AG04450 (cell line): ENCODE measurements at regions not wholly inside any gene's neighbourhood (a gene's known extent, or its start where the extent isn't known, plus 50 kb on each side); places are given as distances from the start of the nearest gene placed in this dataset.

ENCODE experiments used
- CTCF ChIA-PET: fragments of 300-600, 350-600 bp; formaldehyde crosslinking; extraction: SDS; loops from one replicate; lab custom pipeline; 2022; ENCODE audit warnings: antibody characterized with exemption, inconsistent platforms; lab: Charles Lee
- POLR2A ChIA-PET: fragments of 350-600 bp; formaldehyde crosslinking; extraction: SDS; loops from one replicate; lab custom pipeline; 2021; ENCODE audit warnings: antibody characterized with exemption, inconsistent platforms; lab: Yijun Ruan, JAX
- DNase-seq: peaks from one replicate; pipeline ENCODE4 v3.0.0-alpha.2; 2011; ENCODE audit warnings: low read depth, low spot score
- H3K27ac ChIP-seq: one replicate; pipeline ENCODE4 v1.5.1; 2012; ENCODE audit warnings: low read depth, low read length, control low read depth
- H3K27me3 ChIP-seq: one replicate; pipeline ENCODE4 v1.6.0; 2012; ENCODE audit warnings: low read length; ENCODE audit not compliant: control insufficient read depth, insufficient read depth
- H3K4me3 ChIP-seq: 2 replicates; pipeline ENCODE4 v1.5.1; 2011; ENCODE audit warnings: mild to moderate bottlenecking, low read depth, low read length, control low read depth
- H3K9me3 ChIP-seq: 2 replicates; pipeline ENCODE4 v1.5.1; 2012; ENCODE audit warnings: low read length; ENCODE audit not compliant: control insufficient read depth, insufficient read depth
- CTCF ChIP-seq: IDR thresholded peaks from 2 replicates; pipeline ENCODE4 v1.5.1; 2011; ENCODE audit warnings: low read depth, low read length, control low read depth, inconsistent platforms

GRCh38 chr2:217162533-217162932 is 302.7 kb upstream of the TNP1 start:
- no peak for TF ChIP-seq CTCF
- Histone ChIP-seq H3K4me3 (no peak overlapping the region), H3K27ac (peak overlapping the region; percentile 63), H3K9me3 (no peaks in the 10 kb centered on the region; the same call in 1 of the 2 replicates), H3K27me3 (no peaks in the 10 kb centered on the region)
- DNase-seq, result peak; percentile 93
- ChIA-PET POLR2A (interaction anchor here (0.7 to 1.0 kb wide), 3 partner anchors 57 to 467 kb away, joined by 3 to 5 read pairs (median 3); partner anchors contain the start of gene IGFBP5), CTCF (interaction anchor here (0.7 to 2.8 kb wide), 3 partner anchors 19 to 467 kb away, joined by 3 to 9 read pairs (median 5); partner anchors contain the start of gene IGFBP5)

GRCh38 chr2:217160978-217161973 is 301.4 kb upstream of the TNP1 start:
- Histone ChIP-seq H3K27ac (no peak overlapping the region), H3K27me3 (no peaks in the 10 kb centered on the region), H3K4me3 (no peak overlapping the region), H3K9me3 (no peaks in the 10 kb centered on the region; the same call in 1 of the 2 replicates)
- no peak for DNase-seq
- CTCF ChIA-PET, result interaction anchor here (0.6 to 2.8 kb wide), 7 partner anchors 43 to 478 kb away, joined by 3 to 9 read pairs (median 3); no protein-coding TSS in a partner anchor
- no peak for TF ChIP-seq CTCF
- POLR2A ChIA-PET, result interaction anchor here (0.6 to 0.7 kb wide), 3 partner anchors 33 to 231 kb away, joined by 3 to 4 read pairs (median 3); no protein-coding TSS in a partner anchor

- no peak for DNase-seq
- no peak for TF ChIP-seq CTCF
- CTCF ChIA-PET, result interaction anchor here (0.5 to 1.6 kb wide), 3 partner anchors 462 to 477 kb away, joined by 3 to 5 read pairs (median 4); partner anchors contain the start of gene IGFBP5
Observed at GRCh38 chr2:217160103-217160743, 300.4 kb upstream of the TNP1 start.

GRCh38 chr2:217158928-217159327 is 299.1 kb upstream of the TNP1 start:
- TF ChIP-seq CTCF, result no peak
- H3K27ac ChIP-seq, result no peak overlapping the region
- ChIA-PET POLR2A (no interaction called here), CTCF (interaction anchor here (0.5 kb wide), 1 partner anchor 52 kb away, joined by 4 read pairs; no protein-coding TSS in a partner anchor)
- no peaks in the 10 kb centered on the region for H3K27me3 ChIP-seq
- H3K9me3 ChIP-seq, result no peaks in the 10 kb centered on the region; the same call in 1 of the 2 replicates
- no peak for DNase-seq
- H3K4me3 ChIP-seq, result no peak overlapping the region

More at GRCh38 chr2:217160103-217160743, 300.4 kb upstream of the TNP1 start:
- no peaks in the 10 kb centered on the region; the same call in 1 of the 2 replicates for H3K9me3 ChIP-seq
- no peak overlapping the region for H3K4me3 ChIP-seq
- POLR2A ChIA-PET, result interaction anchor here (0.5 kb wide), 1 partner anchor 466 kb away, joined by 3 read pairs; no protein-coding TSS in a partner anchor
- no peak overlapping the region for H3K27ac ChIP-seq
- H3K27me3 ChIP-seq, result no peaks in the 10 kb centered on the region
